Right lobe of liver (tissue), 4 donors: ENCODE measurements at regions not wholly inside any gene's neighbourhood (a gene's known extent, or its start where the extent isn't known, plus 50 kb on each side); places are given as distances from the start of the nearest gene placed in this dataset.

Experiments
- POLR2A ChIP-seq: fragments of 450-650 bp; IDR thresholded peaks from one replicate; pipeline ENCODE4 v1.6.1; 2017; ENCODE audit warnings: antibody characterized with exemption, mild to moderate bottlenecking
- TF ChIP-seq, protein P1 (sequence below), 4 donors: fragments of 200-600 bp in 3 of 4; fragments of 450-650 bp in 1 of 4; IDR thresholded peaks; one replicate each; pipeline versions ENCODE4 v1.5.1 to v1.8.0; 2016 to 2022; ENCODE audit warnings: antibody characterized with exemption in 4 of 4, mild to moderate bottlenecking in 2 of 4
- donor health status: DM: no; HTN: no; CAD: no.
- donor health status: DM: no; HTN: no; CAD: no.
- donor health status: DM: no; HTN: yes; CAD: no.

DNA sequence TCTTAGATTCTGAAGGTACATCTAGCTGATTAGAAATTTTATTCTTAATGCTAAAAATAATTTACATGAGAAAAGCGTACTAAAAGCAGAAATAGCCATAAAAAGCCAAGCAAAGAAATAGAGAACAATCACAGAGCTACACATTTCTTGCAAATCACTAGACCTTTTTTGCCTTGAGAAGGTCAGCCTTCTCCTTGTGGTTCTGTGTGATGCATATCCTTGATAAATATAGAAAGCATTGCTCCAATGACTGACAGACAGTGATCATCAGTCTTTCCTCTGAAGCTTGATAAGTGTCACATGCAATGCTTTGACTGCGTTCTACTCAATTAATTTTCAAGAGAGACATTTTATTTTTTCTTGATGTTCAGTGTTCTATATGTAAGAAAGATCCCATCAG, 226.9 kb downstream of the CEMIP2 start:
- TF ChIP-seq, protein P1, sequence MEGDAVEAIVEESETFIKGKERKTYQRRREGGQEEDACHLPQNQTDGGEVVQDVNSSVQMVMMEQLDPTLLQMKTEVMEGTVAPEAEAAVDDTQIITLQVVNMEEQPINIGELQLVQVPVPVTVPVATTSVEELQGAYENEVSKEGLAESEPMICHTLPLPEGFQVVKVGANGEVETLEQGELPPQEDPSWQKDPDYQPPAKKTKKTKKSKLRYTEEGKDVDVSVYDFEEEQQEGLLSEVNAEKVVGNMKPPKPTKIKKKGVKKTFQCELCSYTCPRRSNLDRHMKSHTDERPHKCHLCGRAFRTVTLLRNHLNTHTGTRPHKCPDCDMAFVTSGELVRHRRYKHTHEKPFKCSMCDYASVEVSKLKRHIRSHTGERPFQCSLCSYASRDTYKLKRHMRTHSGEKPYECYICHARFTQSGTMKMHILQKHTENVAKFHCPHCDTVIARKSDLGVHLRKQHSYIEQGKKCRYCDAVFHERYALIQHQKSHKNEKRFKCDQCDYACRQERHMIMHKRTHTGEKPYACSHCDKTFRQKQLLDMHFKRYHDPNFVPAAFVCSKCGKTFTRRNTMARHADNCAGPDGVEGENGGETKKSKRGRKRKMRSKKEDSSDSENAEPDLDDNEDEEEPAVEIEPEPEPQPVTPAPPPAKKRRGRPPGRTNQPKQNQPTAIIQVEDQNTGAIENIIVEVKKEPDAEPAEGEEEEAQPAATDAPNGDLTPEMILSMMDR (IDR thresholded peaks at IDR 0.05) = no peak
- no peak for TF ChIP-seq POLR2A
